ENCODE measurements at regions not wholly inside any gene's neighbourhood (a gene's known extent, or its start where the extent isn't known, plus 50 kb on each side); places are given as distances from the start of the nearest gene placed in this dataset.

GRCh38 chr5:173767574-173768266, 120.4 kb upstream of the CPEB4 start:
- Histone ChIP-seq H3K36me3 (no peaks in the 10 kb centered on the region), H3K27me3 (no peaks in the 10 kb centered on the region), H3K9me3 (no peaks in the 10 kb centered on the region), H3K4me3 (no peak overlapping the region), H3K4me1 (no peaks in the 10 kb centered on the region), H3K27ac (no peak overlapping the region)
- TF ChIP-seq, protein P1, sequence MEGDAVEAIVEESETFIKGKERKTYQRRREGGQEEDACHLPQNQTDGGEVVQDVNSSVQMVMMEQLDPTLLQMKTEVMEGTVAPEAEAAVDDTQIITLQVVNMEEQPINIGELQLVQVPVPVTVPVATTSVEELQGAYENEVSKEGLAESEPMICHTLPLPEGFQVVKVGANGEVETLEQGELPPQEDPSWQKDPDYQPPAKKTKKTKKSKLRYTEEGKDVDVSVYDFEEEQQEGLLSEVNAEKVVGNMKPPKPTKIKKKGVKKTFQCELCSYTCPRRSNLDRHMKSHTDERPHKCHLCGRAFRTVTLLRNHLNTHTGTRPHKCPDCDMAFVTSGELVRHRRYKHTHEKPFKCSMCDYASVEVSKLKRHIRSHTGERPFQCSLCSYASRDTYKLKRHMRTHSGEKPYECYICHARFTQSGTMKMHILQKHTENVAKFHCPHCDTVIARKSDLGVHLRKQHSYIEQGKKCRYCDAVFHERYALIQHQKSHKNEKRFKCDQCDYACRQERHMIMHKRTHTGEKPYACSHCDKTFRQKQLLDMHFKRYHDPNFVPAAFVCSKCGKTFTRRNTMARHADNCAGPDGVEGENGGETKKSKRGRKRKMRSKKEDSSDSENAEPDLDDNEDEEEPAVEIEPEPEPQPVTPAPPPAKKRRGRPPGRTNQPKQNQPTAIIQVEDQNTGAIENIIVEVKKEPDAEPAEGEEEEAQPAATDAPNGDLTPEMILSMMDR (IDR thresholded peaks at IDR 0.05): no peak
- TF ChIP-seq POLR2A (IDR thresholded peaks at IDR 0.05): no peak
- intact Hi-C loops (cut with DNase I; ENCODE audit: low total_unique reads): no loop called here
- no peak for DNase-seq

GRCh38 chr5:173768267-173768806, 119.8 kb upstream of the CPEB4 start:
- Histone ChIP-seq H3K9me3 (no peaks in the 10 kb centered on the region), H3K36me3 (no peaks in the 10 kb centered on the region), H3K4me3 (no peak overlapping the region), H3K27ac (no peak overlapping the region), H3K27me3 (no peaks in the 10 kb centered on the region), H3K4me1 (no peaks in the 10 kb centered on the region)
- intact Hi-C loops (cut with DNase I; ENCODE audit: low total_unique reads): no loop called here
- no peak for DNase-seq
- TF ChIP-seq, protein P1 (IDR thresholded peaks at IDR 0.05): no peak
- TF ChIP-seq POLR2A (IDR thresholded peaks at IDR 0.05): no peak

DNA sequence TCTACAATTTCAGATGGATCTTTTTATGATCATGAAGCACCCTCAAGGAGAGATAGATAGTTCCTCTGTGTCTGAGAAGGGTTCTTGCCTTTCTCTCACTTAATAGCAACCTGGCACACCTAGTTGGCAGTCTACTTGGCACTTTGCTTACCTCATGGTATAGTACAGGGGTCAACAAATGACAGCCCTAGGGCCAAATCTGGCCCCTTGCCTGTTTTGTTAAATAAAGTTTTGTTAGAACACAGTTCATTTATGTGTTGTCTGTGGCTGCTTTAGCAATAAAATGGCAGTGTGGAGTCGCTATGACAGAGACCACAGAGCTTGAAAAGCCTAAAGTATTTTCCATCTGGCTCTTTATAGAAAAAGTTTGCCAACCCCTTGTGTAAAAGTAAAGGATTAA, 119.3 kb upstream of the CPEB4 start:
- intact Hi-C loops (cut with DNase I; ENCODE audit: low total_unique reads): no loop called here
- no peak overlapping the region for H3K27ac ChIP-seq

GRCh38 chr5:173770637-173771036, 117.5 kb upstream of the CPEB4 start:
- intact Hi-C loops (cut with DNase I; ENCODE audit: low total_unique reads): no loop called here
- Histone ChIP-seq H3K4me1 (no peaks in the 10 kb centered on the region), H3K4me3 (no peak overlapping the region), H3K27ac (no peak overlapping the region), H3K36me3 (no peaks in the 10 kb centered on the region), H3K27me3 (no peaks in the 10 kb centered on the region), H3K9me3 (no peaks in the 10 kb centered on the region)
- no peak for TF ChIP-seq POLR2A (IDR thresholded peaks at IDR 0.05)
- TF ChIP-seq, protein P1 (IDR thresholded peaks at IDR 0.05): no peak
- DNase-seq: no peak

More for the DNA sequence above, 119.3 kb upstream of the CPEB4 start:
- H3K27me3 ChIP-seq: no peaks in the 10 kb centered on the region
- H3K4me3 ChIP-seq: no peak overlapping the region
- DNase-seq: no peak
- no peaks in the 10 kb centered on the region for H3K9me3 ChIP-seq
- H3K36me3 ChIP-seq: no peaks in the 10 kb centered on the region
- no peaks in the 10 kb centered on the region for H3K4me1 ChIP-seq
- TF ChIP-seq, protein P1 (IDR thresholded peaks at IDR 0.05): no peak
- TF ChIP-seq POLR2A (IDR thresholded peaks at IDR 0.05): no peak

GRCh38 chr5:173771121-173771724, 116.9 kb upstream of the CPEB4 start:
- intact Hi-C loops (cut with DNase I; ENCODE audit: low total_unique reads): no loop called here
- H3K27ac ChIP-seq: no peak overlapping the region
- H3K4me1 ChIP-seq: no peaks in the 10 kb centered on the region
- TF ChIP-seq, protein P1 (IDR thresholded peaks at IDR 0.05): no peak
- no peak for TF ChIP-seq POLR2A (IDR thresholded peaks at IDR 0.05)
- H3K9me3 ChIP-seq: no peaks in the 10 kb centered on the region
- no peaks in the 10 kb centered on the region for H3K36me3 ChIP-seq
- no peaks in the 10 kb centered on the region for H3K27me3 ChIP-seq
- H3K4me3 ChIP-seq: no peak overlapping the region
- no peak for DNase-seq
